CD4-positive, alpha-beta T cell (primary cell): ENCODE measurements at regions not wholly inside any gene's neighbourhood (a gene's known extent, or its start where the extent isn't known, plus 50 kb on each side); places are given as distances from the start of the nearest gene placed in this dataset.

ENCODE experiments used
- ATAC-seq: fragments of 200-7000 bp; cut with Tn5 transposase; one replicate; pipeline ENCODE4 v1.10.0; 2022; ENCODE audit warnings: mild to moderate bottlenecking; ENCODE audit not compliant: poor library complexity
- CTCF ChIA-PET: fragments of 350-600 bp; sonication (Branson Sonifier 250); formaldehyde crosslinking; loops from one replicate; lab custom pipeline; 2021; ENCODE audit warnings: antibody characterized with exemption, inconsistent platforms; lab: Charles Lee
- POLR2A ChIA-PET: fragments of 350-600 bp; sonication (Branson Sonifier 250); formaldehyde crosslinking; loops from one replicate; lab custom pipeline; 2021; ENCODE audit warnings: antibody characterized with exemption, inconsistent platforms; lab: Charles Lee
- DNase-seq, 14 experiments: peaks; one replicate each; pipeline ENCODE4 v3.0.0-alpha.2; 2013 to 2020; ENCODE audit warnings: mixed read lengths in 2 of 14
- H3K27ac ChIP-seq, 2 donors: one replicate each; pipeline versions ENCODE4 v1.5.1 to v1.7.0; 2013; ENCODE audit warnings: low read length in 2 of 2, low read depth in 1 of 2, mild to moderate bottlenecking in 1 of 2
- H3K27me3 ChIP-seq, 2 experiments: 1 replicate in 1 of 2; 2 replicates in 1 of 2; pipeline versions ENCODE4 v1.6.1 to v1.7.0; 2013; ENCODE audit warnings: low read length in 2 of 2, control low read depth in 1 of 2, mild to moderate bottlenecking in 1 of 2, moderate library complexity in 1 of 2; ENCODE audit not compliant: insufficient read depth in 2 of 2, control insufficient read depth in 1 of 2
- H3K36me3 ChIP-seq: one replicate; pipeline ENCODE4 v1.6.1; 2013; ENCODE audit warnings: low read length, control low read depth; ENCODE audit not compliant: insufficient read depth
- H3K4me1 ChIP-seq: one replicate; pipeline ENCODE4 v1.6.1; 2013; ENCODE audit warnings: low read length, control low read depth; ENCODE audit not compliant: insufficient read depth
- H3K4me3 ChIP-seq: one replicate; pipeline ENCODE4 v1.5.1; 2013; ENCODE audit warnings: mild to moderate bottlenecking, low read length, moderate library complexity
- H3K9me3 ChIP-seq, 2 experiments: 1 replicate in 1 of 2; 2 replicates in 1 of 2; pipeline versions ENCODE4 v1.6.1 to v1.7.0; 2013; ENCODE audit warnings: low read length in 2 of 2, mild to moderate bottlenecking in 2 of 2, control low read depth in 1 of 2, moderate library complexity in 1 of 2; ENCODE audit not compliant: control insufficient read depth in 1 of 2, insufficient read depth in 1 of 2
- H3K27ac Mint-ChIP-seq: one replicate; pipeline ENCODE4 v1.8.0; 2020; ENCODE audit warnings: mixed read lengths
- H3K27me3 Mint-ChIP-seq: one replicate; pipeline ENCODE4 v1.8.0; 2021; ENCODE audit warnings: mixed read lengths
- H3K36me3 Mint-ChIP-seq: one replicate; pipeline ENCODE4 v1.8.0; 2021; ENCODE audit warnings: low read depth, mixed read lengths
- H3K4me1 Mint-ChIP-seq: one replicate; pipeline ENCODE4 v1.8.0; 2021; ENCODE audit warnings: low read depth, mixed read lengths
- H3K4me3 Mint-ChIP-seq: one replicate; pipeline ENCODE4 v1.8.0; 2020; ENCODE audit warnings: mild to moderate bottlenecking, mixed read lengths
- H3K9me3 Mint-ChIP-seq: one replicate; pipeline ENCODE4 v1.8.0; 2020; ENCODE audit warnings: mixed read lengths
- CTCF ChIP-seq: fragments of 200-600 bp; IDR thresholded peaks from one replicate; pipeline ENCODE4 v1.8.0; 2022; ENCODE audit warnings: antibody characterized with exemption, mild to moderate bottlenecking
- intact Hi-C, 2 experiments: fragments of 100-400 bp; cut with DNase I in 1 of 2; cut with micrococcal nuclease in 1 of 2; formaldehyde crosslinking; loops; one replicate each; pipeline versions ENCODE4 v1.15.1 to v1.9.0; 2023 to 2025; cut with DNase I, micrococcal nuclease

DNA sequence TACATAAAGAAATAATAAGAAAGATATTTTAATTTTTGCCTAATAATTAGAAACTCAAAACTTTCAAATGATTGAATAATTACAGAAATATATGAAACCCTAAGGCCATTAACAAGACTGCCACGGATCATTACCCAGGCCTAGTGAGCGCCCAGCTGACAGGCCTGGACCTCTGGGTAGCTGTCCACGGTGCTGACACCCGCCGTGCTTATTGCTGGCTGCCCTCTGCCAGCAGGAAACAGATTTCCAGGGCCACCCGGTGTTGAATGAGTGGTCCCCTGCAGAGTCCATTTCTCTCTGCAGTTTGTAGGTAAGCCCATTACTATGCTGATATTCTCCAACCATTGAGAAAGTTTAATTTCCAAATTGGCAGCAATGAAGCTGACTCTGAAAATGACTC is 254.4 kb upstream of the GJB5 start:
- ChIA-PET CTCF (no interaction called here), POLR2A (no interaction called here)
- Histone ChIP-seq H3K36me3 (no peaks in the 10 kb centered on the region), H3K27ac (no peak overlapping the region), H3K4me1 (no peaks in the 10 kb centered on the region), H3K27me3 (no peaks in the 10 kb centered on the region), H3K4me3 (no peak overlapping the region), H3K9me3 (no peaks in the 10 kb centered on the region)
- Mint-ChIP-seq H3K27me3 (peaks cover 20% of the 10 kb centered on the region), H3K36me3 (no peaks in the 10 kb centered on the region), H3K4me1 (no peaks in the 10 kb centered on the region), H3K4me3 (no peak overlapping the region), H3K9me3 (no peaks in the 10 kb centered on the region), H3K27ac (no peak overlapping the region)
- intact Hi-C loops, result no loop called here
- no peak for DNase-seq
- ATAC-seq, result no peak
- no peak for TF ChIP-seq CTCF

GRCh38 chr1:34511802-34512201 is 243.0 kb upstream of the GJB5 start:
- H3K9me3 ChIP-seq, result peaks cover 9 to 29% of the 10 kb centered on the region in 2 experiments
- no peaks in the 10 kb centered on the region for H3K4me1 Mint-ChIP-seq
- H3K36me3 ChIP-seq, result no peaks in the 10 kb centered on the region
- H3K36me3 Mint-ChIP-seq, result no peaks in the 10 kb centered on the region
- ATAC-seq, result no peak
- DNase-seq, result no peak
- H3K4me3 ChIP-seq, result no peak overlapping the region
- H3K27ac ChIP-seq, result no peak overlapping the region
- H3K9me3 Mint-ChIP-seq, result peaks cover 8% of the 10 kb centered on the region
- CTCF ChIA-PET, result no interaction called here
- H3K27me3 ChIP-seq, result no peaks in the 10 kb centered on the region
- H3K4me1 ChIP-seq, result no peaks in the 10 kb centered on the region
- intact Hi-C loops, result no loop called here
- POLR2A ChIA-PET, result no interaction called here
- no peak for TF ChIP-seq CTCF
- no peak overlapping the region for H3K4me3 Mint-ChIP-seq
- H3K27me3 Mint-ChIP-seq, result peaks cover 4% of the 10 kb centered on the region
- H3K27ac Mint-ChIP-seq, result no peak overlapping the region

DNA sequence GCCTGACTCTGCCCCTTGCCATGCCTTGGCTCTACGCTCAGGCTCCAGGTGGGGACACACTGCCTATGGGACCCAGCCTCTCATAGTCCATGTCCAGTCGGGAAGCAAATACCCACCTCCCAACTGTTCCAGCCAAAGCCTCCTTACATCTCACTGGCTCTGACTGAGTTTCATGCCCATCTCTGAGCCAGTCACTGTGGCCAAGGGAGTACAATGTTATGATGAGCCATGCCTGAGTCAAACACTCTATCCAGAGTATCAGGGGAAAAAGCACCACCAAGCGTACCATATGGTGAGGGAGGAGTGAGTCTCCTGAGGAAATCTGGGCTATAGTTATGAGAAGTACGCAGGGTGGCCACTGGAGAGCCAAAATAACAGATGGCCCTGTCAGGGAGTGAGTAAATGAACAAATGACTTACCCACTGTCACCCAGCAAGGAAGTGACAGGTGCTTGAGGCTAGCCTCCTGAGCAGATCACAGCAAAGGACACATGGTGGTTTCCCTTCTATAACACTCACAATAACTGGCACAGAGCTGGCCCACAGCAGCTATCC is 236.6 kb upstream of the GJB5 start:
- intact Hi-C loops, result no loop called here
- Histone ChIP-seq H3K9me3 (peaks cover 0 to 4% of the 10 kb centered on the region in 2 experiments), H3K4me3 (no peak overlapping the region), H3K36me3 (no peaks in the 10 kb centered on the region), H3K27ac (no peak overlapping the region), H3K27me3 (peaks cover 0 to 6% of the 10 kb centered on the region in 2 experiments), H3K4me1 (no peaks in the 10 kb centered on the region)
- H3K36me3 Mint-ChIP-seq, result no peaks in the 10 kb centered on the region
- H3K4me1 Mint-ChIP-seq, result no peaks in the 10 kb centered on the region
- DNase-seq, result no peak
- ChIA-PET POLR2A (no interaction called here), CTCF (no interaction called here)
- ATAC-seq, result no peak
- no peak for TF ChIP-seq CTCF
- peaks cover 5% of the 10 kb centered on the region for H3K9me3 Mint-ChIP-seq
- no peak overlapping the region for H3K4me3 Mint-ChIP-seq
- H3K27me3 Mint-ChIP-seq, result peaks cover 5% of the 10 kb centered on the region
- H3K27ac Mint-ChIP-seq, result no peak overlapping the region
